Right lobe of liver (tissue), 6 donors: ENCODE measurements at regions not wholly inside any gene's neighbourhood (a gene's known extent, or its start where the extent isn't known, plus 50 kb on each side); places are given as distances from the start of the nearest gene placed in this dataset.

Experiments
- ATAC-seq, 4 donors: fragments of 200-7000 bp; cut with Tn5 transposase; one replicate each; pipeline ENCODE4 v1.9.1; 2020; ENCODE audit warnings: mild to moderate bottlenecking in 4 of 4, moderate library complexity in 4 of 4
- DNase-seq, 3 donors: peaks; one replicate each; pipeline ENCODE4 v3.0.0-alpha.2; 2020
- H3K27ac ChIP-seq, 3 donors: fragments of 200-600 bp; one replicate each; pipeline ENCODE4 v1.8.0; 2022
- H3K27me3 ChIP-seq, 2 donors: fragments of 200-600 bp; one replicate each; pipeline ENCODE4 v1.8.0; 2022
- H3K36me3 ChIP-seq, 4 donors: fragments of 200-600 bp; sonication (generic) in 1 of 4; one replicate each; pipeline versions ENCODE4 v1.5.1 to v1.8.0; 2017 to 2022; ENCODE audit warnings: control low read depth in 1 of 4
- H3K4me1 ChIP-seq, 4 donors: fragments of 200-600 bp; sonication (generic) in 1 of 4; one replicate each; pipeline versions ENCODE4 v1.5.1 to v1.8.0; 2017 to 2022; ENCODE audit warnings: control low read depth in 1 of 4
- H3K4me3 ChIP-seq, 3 donors: fragments of 200-600 bp; one replicate each; pipeline ENCODE4 v1.8.0; 2022
- H3K9me3 ChIP-seq, 4 donors: fragments of 200-600 bp; sonication (generic) in 1 of 4; one replicate each; pipeline versions ENCODE4 v1.5.1 to v1.8.0; 2017 to 2022; ENCODE audit warnings: control low read depth in 1 of 4
- POLR2A ChIP-seq: fragments of 450-650 bp; IDR thresholded peaks from one replicate; pipeline ENCODE4 v1.6.1; 2017; ENCODE audit warnings: antibody characterized with exemption, mild to moderate bottlenecking
- WGBS: methylation state at CpG from one replicate; pipeline ENCODE4 v1.1.6; 2018; ENCODE audit warnings: low coverage, low lambda C conversion rate; ENCODE audit not compliant: insufficient coverage; ENCODE audit errors: missing lambda C conversion rate; 5-methylcytosine and 5-hydroxymethylcytosine counted together
- intact Hi-C, 2 donors: fragments of 100-400 bp; cut with DNase I; formaldehyde crosslinking; loops; one replicate each; pipeline versions ENCODE4 v1.11.2 to v1.14.1; 2022
- TF ChIP-seq, protein P1 (sequence below), 4 donors: fragments of 200-600 bp in 3 of 4; fragments of 450-650 bp in 1 of 4; IDR thresholded peaks; one replicate each; pipeline versions ENCODE4 v1.5.1 to v1.8.0; 2016 to 2022; ENCODE audit warnings: antibody characterized with exemption in 4 of 4, mild to moderate bottlenecking in 2 of 4
- donor health status: DM: no; HTN: yes; CAD: no.
- donor health status: DM: no; HTN: no; CAD: no.
- donor health status: DM: no; HTN: no; CAD: no.
- donor health status: DM: no; HTN: yes; CAD: no.
- donor health status: DM: no; HTN: yes; CAD: no.

DNA sequence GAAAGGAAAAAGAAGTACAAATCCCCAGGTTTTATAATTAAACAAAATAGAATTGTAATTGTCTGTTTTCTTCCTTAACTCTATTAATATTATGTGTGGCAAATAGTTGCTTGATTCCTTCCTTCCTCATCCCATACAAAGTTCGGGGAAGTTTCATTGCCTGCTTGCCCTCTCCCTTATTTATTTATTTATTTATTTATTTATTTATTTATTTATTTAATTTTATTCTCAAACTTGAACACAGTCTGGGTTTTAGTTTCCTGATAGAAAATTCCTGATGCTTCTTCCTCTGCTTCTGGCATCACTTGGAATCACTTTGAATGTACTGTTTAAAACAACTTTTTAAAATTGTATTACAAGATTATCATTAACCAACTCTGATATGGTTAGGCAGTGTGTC lies 145.8 kb upstream of the SOX5 start:
- no peak overlapping the region for H3K27ac ChIP-seq
- H3K4me3 ChIP-seq, result no peak overlapping the region
- WGBS, result 92% methylated on average over 1 of the region's 1 CpG
- no peak for ATAC-seq
- TF ChIP-seq, protein P1, sequence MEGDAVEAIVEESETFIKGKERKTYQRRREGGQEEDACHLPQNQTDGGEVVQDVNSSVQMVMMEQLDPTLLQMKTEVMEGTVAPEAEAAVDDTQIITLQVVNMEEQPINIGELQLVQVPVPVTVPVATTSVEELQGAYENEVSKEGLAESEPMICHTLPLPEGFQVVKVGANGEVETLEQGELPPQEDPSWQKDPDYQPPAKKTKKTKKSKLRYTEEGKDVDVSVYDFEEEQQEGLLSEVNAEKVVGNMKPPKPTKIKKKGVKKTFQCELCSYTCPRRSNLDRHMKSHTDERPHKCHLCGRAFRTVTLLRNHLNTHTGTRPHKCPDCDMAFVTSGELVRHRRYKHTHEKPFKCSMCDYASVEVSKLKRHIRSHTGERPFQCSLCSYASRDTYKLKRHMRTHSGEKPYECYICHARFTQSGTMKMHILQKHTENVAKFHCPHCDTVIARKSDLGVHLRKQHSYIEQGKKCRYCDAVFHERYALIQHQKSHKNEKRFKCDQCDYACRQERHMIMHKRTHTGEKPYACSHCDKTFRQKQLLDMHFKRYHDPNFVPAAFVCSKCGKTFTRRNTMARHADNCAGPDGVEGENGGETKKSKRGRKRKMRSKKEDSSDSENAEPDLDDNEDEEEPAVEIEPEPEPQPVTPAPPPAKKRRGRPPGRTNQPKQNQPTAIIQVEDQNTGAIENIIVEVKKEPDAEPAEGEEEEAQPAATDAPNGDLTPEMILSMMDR (IDR thresholded peaks at IDR 0.05), result no peak
- no peak for TF ChIP-seq POLR2A
- no peaks in the 10 kb centered on the region for H3K27me3 ChIP-seq
- intact Hi-C loops, result no loop called here
- no peaks in the 10 kb centered on the region for H3K4me1 ChIP-seq
- DNase-seq, result no peak
- no peaks in the 10 kb centered on the region for H3K9me3 ChIP-seq
- H3K36me3 ChIP-seq, result no peaks in the 10 kb centered on the region

DNA sequence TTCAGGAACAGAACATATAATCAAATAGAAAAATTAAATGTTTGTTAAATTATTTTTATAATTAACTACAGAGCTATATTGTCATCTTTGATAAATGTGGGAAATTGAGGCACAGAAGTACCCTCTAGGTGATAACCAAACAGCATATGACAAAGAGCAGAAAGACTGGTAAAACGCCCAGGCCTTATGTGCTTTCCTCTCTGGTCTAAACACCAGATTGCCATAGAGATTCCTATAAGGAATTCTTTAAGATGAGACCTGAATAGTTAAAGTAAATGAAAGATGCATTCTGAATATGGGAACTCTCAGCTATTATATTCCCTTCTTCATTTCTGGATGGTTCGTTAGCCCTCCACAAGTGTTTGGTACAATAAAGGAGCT lies 140.0 kb upstream of the SOX5 start:
- H3K27ac ChIP-seq, result no peak overlapping the region
- H3K36me3 ChIP-seq, result no peaks in the 10 kb centered on the region
- no peak for ATAC-seq
- peaks cover 0 to 15% (median 0%) of the 10 kb centered on the region in 4 donors for H3K4me1 ChIP-seq
- TF ChIP-seq POLR2A, result no peak
- TF ChIP-seq, protein P1 (IDR thresholded peaks at IDR 0.05), result no peak
- intact Hi-C loops, result no loop called here
- no peaks in the 10 kb centered on the region for H3K9me3 ChIP-seq
- H3K4me3 ChIP-seq, result no peak overlapping the region
- no peaks in the 10 kb centered on the region for H3K27me3 ChIP-seq
- 77% methylated on average over 2 of the region's 2 CpGs for WGBS
- DNase-seq, result no peak

DNA sequence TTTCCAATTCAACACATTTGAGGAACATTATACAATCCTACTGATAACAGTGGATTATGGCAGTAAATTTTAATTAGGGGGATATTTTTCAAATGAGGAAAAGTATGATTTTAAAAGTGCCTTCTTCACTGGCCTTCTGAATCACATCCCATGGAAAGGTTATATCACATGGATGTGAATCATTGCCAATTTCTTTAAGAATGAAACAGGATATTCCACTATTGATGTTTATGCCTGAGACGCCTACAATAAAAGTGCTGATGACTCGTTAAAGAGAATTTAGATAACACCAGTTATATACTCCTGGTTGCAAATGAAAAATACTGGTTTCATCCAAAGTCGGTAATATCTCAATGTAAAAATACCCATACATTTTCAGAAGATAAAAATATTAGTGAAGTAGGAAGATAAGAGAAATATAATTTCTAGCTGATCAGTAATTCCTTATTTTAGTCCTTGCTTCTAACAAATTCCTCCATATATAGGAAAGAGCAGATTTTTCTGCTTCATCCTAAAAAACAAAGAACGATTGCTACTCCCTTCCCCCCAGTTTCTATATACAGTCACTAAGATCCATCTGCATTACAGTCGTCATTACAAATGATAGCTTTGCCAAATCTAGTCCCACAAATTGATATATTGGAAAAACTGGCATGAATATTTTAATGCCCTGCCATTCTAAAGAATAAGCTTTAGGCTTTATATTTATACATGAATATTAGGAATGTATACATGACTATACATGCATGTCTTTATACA lies 139.5 kb upstream of the SOX5 start:
- intact Hi-C loops, result no loop called here

DNA sequence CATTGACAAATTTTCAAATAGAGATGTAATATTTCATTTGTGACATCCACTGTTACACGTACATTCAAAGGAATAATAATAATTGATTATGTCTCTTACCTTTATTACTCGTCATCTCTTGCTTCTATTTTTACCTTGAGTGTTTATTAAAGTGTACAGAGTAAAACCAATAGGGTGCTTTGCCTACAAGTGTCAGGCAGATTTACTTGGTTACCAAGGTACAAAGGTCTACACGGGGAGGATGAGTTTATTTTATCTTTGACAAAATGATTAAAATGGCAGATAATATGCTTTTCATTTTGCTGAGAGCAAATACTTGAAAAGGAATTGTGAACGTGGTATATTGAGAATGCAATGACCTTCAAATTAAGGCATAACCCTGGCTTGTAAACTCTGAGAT lies 137.8 kb upstream of the SOX5 start:
- Histone ChIP-seq H3K4me1 (peaks cover 0 to 15% (median 0%) of the 10 kb centered on the region in 4 donors), H3K4me3 (no peak overlapping the region), H3K27ac (no peak overlapping the region), H3K27me3 (no peaks in the 10 kb centered on the region), H3K36me3 (no peaks in the 10 kb centered on the region), H3K9me3 (no peaks in the 10 kb centered on the region)
- intact Hi-C loops, result no loop called here
- DNase-seq (no peak), ATAC-seq (peak in 3 of 4 donors; percentile 63 to 74 (median 65))
- TF ChIP-seq, protein P1 (IDR thresholded peaks at IDR 0.05), result no peak
- no peak for TF ChIP-seq POLR2A
- WGBS, result 19% methylated on average over 4 of the region's 4 CpGs

More for the DNA sequence above, 139.5 kb upstream of the SOX5 start:
- peaks cover 0 to 15% (median 0%) of the 10 kb centered on the region in 4 donors for H3K4me1 ChIP-seq
- H3K4me3 ChIP-seq, result no peak overlapping the region
- H3K36me3 ChIP-seq, result no peaks in the 10 kb centered on the region
- H3K27ac ChIP-seq, result no peak overlapping the region
- no peaks in the 10 kb centered on the region for H3K27me3 ChIP-seq
- H3K9me3 ChIP-seq, result no peaks in the 10 kb centered on the region
- WGBS, result 81% methylated on average over 5 of the region's 5 CpGs
- ATAC-seq (no peak), DNase-seq (no peak)
- no peak for TF ChIP-seq POLR2A
- TF ChIP-seq, protein P1 (IDR thresholded peaks at IDR 0.05), result no peak
